ENCODE measurements at regions not wholly inside any gene's neighbourhood (a gene's known extent, or its start where the extent isn't known, plus 50 kb on each side); places are given as distances from the start of the nearest gene placed in this dataset.

DNA sequence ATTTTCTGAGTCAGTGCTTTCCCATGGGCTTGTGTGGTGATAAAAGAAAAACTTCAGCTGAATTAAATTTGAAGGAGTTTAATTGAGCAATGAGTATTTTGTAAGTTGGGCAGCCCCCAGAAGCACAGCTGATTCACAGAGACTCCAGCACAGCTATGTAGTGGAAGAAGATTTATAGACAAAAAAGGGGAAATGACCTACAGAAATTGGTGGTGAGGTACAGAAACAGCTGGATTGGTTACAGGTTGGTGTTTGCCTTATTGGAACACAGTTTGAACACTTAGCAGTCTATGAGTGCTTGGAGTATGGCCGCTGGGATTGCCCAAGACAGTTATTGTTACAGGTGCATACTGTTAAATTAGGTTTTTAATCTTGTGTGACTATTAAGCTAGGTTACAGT, 96.9 kb upstream of the PTPRK start:
- H3K4me3 Mint-ChIP-seq, result no peak overlapping the region
- H3K36me3 Mint-ChIP-seq, result peaks cover 0 to 3% (median 0%) of the 10 kb centered on the region in 3 donors
- no peaks in the 10 kb centered on the region for H3K9me3 ChIP-seq (ENCODE audit: low read length)
- ChIA-PET CTCF (no interaction called here), POLR2A (interaction anchor here (0.7 kb wide), 1 partner anchor 336 kb away, joined by 5 read pairs; no protein-coding TSS in a partner anchor)
- H3K36me3 ChIP-seq (ENCODE audit: insufficient read depth, low read length), result no peaks in the 10 kb centered on the region
- no peaks in the 10 kb centered on the region for H3K27me3 ChIP-seq (ENCODE audit: insufficient read depth, low read length, poor library complexity, severe bottlenecking)
- H3K27me3 Mint-ChIP-seq, result peaks cover 3 to 24% of the 10 kb centered on the region in 2 donors
- H3K27ac Mint-ChIP-seq, result no peak overlapping the region
- DNase-seq, result no peak
- no peaks in the 10 kb centered on the region for H3K4me1 ChIP-seq (ENCODE audit: insufficient read depth, low read length)
- H3K27ac ChIP-seq (ENCODE audit: low read depth, low read length), result no peak overlapping the region
- no peaks in the 10 kb centered on the region for H3K4me1 Mint-ChIP-seq
- H3K4me3 ChIP-seq (ENCODE audit: low read length), result no peak overlapping the region
- H3K9me3 Mint-ChIP-seq, result peaks cover 6 to 15% (median 12%) of the 10 kb centered on the region in 5 donors

DNA sequence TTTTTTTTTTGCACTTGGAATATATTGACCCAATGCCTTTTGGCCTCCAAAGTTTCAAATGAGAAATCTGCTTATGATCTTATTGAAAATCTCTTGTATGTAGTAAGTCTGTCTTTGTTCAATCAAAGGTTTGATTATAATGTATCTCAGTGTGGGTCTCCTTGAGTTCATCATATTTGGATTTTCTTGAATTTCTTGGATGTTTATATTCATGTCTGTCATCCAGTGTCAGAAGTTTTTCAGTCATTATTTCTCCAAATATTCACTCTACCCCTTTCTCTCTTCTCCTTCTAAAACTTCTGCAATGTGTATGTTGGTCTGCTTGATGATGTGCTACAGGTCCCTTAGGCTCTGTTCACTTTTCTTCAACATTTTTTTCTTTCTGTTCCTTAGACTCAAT, 95.9 kb upstream of the PTPRK start:
- H3K9me3 ChIP-seq (ENCODE audit: low read length), result no peaks in the 10 kb centered on the region
- peaks cover 6 to 15% (median 12%) of the 10 kb centered on the region in 5 donors for H3K9me3 Mint-ChIP-seq
- no peaks in the 10 kb centered on the region for H3K4me1 ChIP-seq (ENCODE audit: insufficient read depth, low read length)
- CTCF ChIA-PET, result no interaction called here
- H3K4me3 ChIP-seq (ENCODE audit: low read length), result no peak overlapping the region
- peaks cover 3 to 24% of the 10 kb centered on the region in 2 donors for H3K27me3 Mint-ChIP-seq
- H3K4me3 Mint-ChIP-seq, result no peak overlapping the region
- peaks cover 0 to 3% (median 0%) of the 10 kb centered on the region in 3 donors for H3K36me3 Mint-ChIP-seq
- no peaks in the 10 kb centered on the region for H3K27me3 ChIP-seq (ENCODE audit: insufficient read depth, low read length, poor library complexity, severe bottlenecking)
- H3K27ac Mint-ChIP-seq, result no peak overlapping the region
- POLR2A ChIA-PET, result no interaction called here
- no peak for DNase-seq
- no peak overlapping the region for H3K27ac ChIP-seq (ENCODE audit: low read depth, low read length)
- no peaks in the 10 kb centered on the region for H3K36me3 ChIP-seq (ENCODE audit: insufficient read depth, low read length)
- no peaks in the 10 kb centered on the region for H3K4me1 Mint-ChIP-seq

DNA sequence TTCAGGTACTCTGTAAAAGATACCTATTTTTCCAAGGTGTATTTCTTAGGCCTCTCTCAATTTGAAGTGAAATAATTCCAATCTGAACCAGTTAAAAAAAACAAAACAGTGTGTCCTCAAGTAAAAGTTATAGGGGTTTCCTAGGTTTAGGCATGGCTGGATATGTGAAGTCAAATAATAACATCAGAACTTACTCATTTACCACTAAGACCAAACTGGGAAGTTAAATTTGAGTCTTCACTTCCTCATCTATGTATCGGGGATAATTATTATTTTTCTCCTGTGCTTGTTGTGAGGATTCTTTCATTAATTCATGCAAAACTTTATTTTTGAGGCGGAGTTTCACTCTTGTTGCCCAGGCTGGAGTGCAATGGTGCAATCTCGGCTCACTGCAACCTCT, 86.2 kb upstream of the PTPRK start:
- H3K9me3 ChIP-seq (ENCODE audit: low read length), result no peaks in the 10 kb centered on the region
- Mint-ChIP-seq H3K4me3 (no peak overlapping the region), H3K9me3 (no peaks in the 10 kb centered on the region), H3K27ac (peak overlapping the region in 1 of 8 donors; percentile 27), H3K4me1 (no peaks in the 10 kb centered on the region), H3K27me3 (peaks cover 0 to 5% of the 10 kb centered on the region in 2 donors), H3K36me3 (no peaks in the 10 kb centered on the region)
- H3K36me3 ChIP-seq (ENCODE audit: insufficient read depth, low read length), result no peaks in the 10 kb centered on the region
- no peaks in the 10 kb centered on the region for H3K27me3 ChIP-seq (ENCODE audit: insufficient read depth, low read length, poor library complexity, severe bottlenecking)
- DNase-seq, result no peak
- no peak overlapping the region for H3K27ac ChIP-seq (ENCODE audit: low read depth, low read length)
- no peak overlapping the region for H3K4me3 ChIP-seq (ENCODE audit: low read length)
- ChIA-PET CTCF (no interaction called here), POLR2A (no interaction called here)
- H3K4me1 ChIP-seq (ENCODE audit: insufficient read depth, low read length), result no peaks in the 10 kb centered on the region

DNA sequence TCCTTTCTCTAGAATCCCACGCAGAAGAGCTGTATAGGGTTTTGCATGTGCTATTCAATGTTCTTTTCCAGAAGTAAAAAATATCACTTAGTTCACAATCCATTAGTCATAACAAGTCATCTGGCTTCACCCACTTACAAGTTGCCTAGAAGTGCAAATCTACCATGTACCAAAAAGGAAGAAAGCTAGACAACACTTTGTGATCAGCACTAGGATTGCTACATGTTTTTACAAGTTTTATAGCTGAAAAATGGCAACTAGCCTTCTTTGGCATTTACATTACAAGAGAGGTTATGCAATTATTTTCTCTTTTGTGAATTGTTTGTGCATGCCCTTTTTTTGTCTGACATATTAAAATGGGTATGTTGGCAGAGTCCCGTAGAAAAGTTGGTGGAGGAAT, 85.6 kb upstream of the PTPRK start:
- no peaks in the 10 kb centered on the region for H3K27me3 ChIP-seq (ENCODE audit: insufficient read depth, low read length, poor library complexity, severe bottlenecking)
- no peak overlapping the region for H3K4me3 ChIP-seq (ENCODE audit: low read length)
- H3K36me3 Mint-ChIP-seq, result no peaks in the 10 kb centered on the region
- no peaks in the 10 kb centered on the region for H3K4me1 ChIP-seq (ENCODE audit: insufficient read depth, low read length)
- no peak for DNase-seq
- no peak overlapping the region for H3K27ac Mint-ChIP-seq
- CTCF ChIA-PET, result no interaction called here
- no peak overlapping the region for H3K4me3 Mint-ChIP-seq
- no peaks in the 10 kb centered on the region for H3K9me3 ChIP-seq (ENCODE audit: low read length)
- H3K4me1 Mint-ChIP-seq, result no peaks in the 10 kb centered on the region
- POLR2A ChIA-PET, result no interaction called here
- H3K27me3 Mint-ChIP-seq, result peaks cover 0 to 6% of the 10 kb centered on the region in 2 donors
- no peak overlapping the region for H3K27ac ChIP-seq (ENCODE audit: low read depth, low read length)
- no peaks in the 10 kb centered on the region for H3K36me3 ChIP-seq (ENCODE audit: insufficient read depth, low read length)
- no peaks in the 10 kb centered on the region for H3K9me3 Mint-ChIP-seq

DNA sequence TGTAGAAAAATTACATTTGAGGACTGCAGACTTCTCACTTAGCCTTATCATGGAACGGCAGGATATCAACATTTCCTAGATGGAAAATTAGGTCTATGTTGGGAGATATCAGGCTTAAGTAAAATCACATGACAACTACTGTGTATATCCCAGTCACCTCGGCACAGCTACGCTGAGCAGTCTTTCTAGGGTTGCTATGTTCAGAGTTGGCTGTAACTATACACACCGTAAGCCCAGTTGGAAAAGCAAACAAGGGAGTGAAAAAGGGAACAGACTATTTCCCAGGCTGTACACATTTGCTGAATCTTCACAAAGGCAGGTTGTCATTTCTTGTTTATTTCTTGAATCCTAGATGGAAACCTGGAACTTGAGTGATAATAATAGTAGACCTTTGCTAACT, 80.7 kb upstream of the PTPRK start:
- ChIA-PET CTCF (no interaction called here), POLR2A (no interaction called here)
- Histone ChIP-seq H3K27me3 (ENCODE audit: insufficient read depth, low read length, poor library complexity, severe bottlenecking) (no peaks in the 10 kb centered on the region), H3K4me1 (ENCODE audit: insufficient read depth, low read length) (no peaks in the 10 kb centered on the region), H3K36me3 (ENCODE audit: insufficient read depth, low read length) (no peaks in the 10 kb centered on the region), H3K4me3 (ENCODE audit: low read length) (no peak overlapping the region), H3K27ac (ENCODE audit: low read depth, low read length) (no peak overlapping the region), H3K9me3 (ENCODE audit: low read length) (no peaks in the 10 kb centered on the region)
- H3K9me3 Mint-ChIP-seq, result no peaks in the 10 kb centered on the region
- peaks cover 0 to 2% of the 10 kb centered on the region in 2 donors for H3K27me3 Mint-ChIP-seq
- no peak overlapping the region for H3K4me3 Mint-ChIP-seq
- H3K27ac Mint-ChIP-seq, result no peak overlapping the region
- H3K36me3 Mint-ChIP-seq, result no peaks in the 10 kb centered on the region
- H3K4me1 Mint-ChIP-seq, result no peaks in the 10 kb centered on the region
- no peak for DNase-seq

DNA sequence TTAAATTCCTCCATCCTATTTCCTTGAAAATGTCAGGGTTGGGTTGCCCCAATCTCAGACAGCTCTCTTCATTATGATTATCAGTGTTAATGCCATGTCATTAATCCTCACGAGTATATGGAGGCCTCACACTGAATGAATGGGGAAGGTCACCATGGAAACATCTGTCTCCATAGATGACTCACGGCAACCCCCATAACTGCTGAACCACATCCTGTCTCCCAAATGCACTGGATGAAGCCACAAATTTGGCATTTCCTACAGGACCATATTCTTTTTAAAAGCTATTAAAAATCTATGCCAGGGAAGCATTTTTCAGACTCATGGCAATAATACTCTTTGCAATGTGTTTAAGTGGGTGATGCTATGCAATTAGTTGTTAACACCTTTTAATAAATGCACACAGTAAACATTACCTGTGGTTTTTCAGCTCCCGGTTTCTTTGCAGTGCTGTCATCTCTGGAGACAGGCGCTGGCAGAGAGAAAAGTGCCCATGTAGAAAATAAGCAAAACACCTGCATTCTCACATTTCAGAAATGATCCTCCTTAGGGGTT, 80.1 kb upstream of the PTPRK start:
- Histone ChIP-seq H3K27me3 (ENCODE audit: insufficient read depth, low read length, poor library complexity, severe bottlenecking) (no peaks in the 10 kb centered on the region), H3K36me3 (ENCODE audit: insufficient read depth, low read length) (no peaks in the 10 kb centered on the region), H3K4me1 (ENCODE audit: insufficient read depth, low read length) (no peaks in the 10 kb centered on the region), H3K27ac (ENCODE audit: low read depth, low read length) (no peak overlapping the region), H3K4me3 (ENCODE audit: low read length) (no peak overlapping the region), H3K9me3 (ENCODE audit: low read length) (no peaks in the 10 kb centered on the region)
- Mint-ChIP-seq H3K4me3 (no peak overlapping the region), H3K36me3 (no peaks in the 10 kb centered on the region), H3K27me3 (peaks cover 0 to 2% of the 10 kb centered on the region in 2 donors), H3K4me1 (no peaks in the 10 kb centered on the region), H3K27ac (no peak overlapping the region), H3K9me3 (no peaks in the 10 kb centered on the region)
- POLR2A ChIA-PET, result no interaction called here
- CTCF ChIA-PET, result no interaction called here
- DNase-seq, result no peak

DNA sequence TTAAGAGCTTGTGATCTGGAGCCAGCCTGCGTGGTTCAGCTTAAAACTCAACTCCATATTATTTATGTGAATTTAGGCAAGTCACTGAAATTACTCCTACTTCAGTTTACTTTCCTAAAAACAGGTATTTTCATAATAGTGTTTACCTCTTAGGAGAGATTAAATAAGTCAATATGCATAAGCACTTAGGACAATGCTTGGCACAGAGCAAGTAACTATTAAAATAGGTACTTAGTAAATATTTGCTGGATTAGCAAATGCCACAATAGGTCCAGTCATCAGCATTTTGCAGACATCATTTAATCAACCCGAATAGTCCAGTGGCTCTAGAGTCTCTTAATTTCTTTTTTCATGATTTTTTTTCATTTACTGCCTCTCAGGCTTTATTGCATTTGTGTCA, 78.6 kb upstream of the PTPRK start:
- no peaks in the 10 kb centered on the region for H3K4me1 Mint-ChIP-seq
- peaks cover 0 to 2% of the 10 kb centered on the region in 2 donors for H3K27me3 Mint-ChIP-seq
- H3K9me3 Mint-ChIP-seq, result no peaks in the 10 kb centered on the region

DNA sequence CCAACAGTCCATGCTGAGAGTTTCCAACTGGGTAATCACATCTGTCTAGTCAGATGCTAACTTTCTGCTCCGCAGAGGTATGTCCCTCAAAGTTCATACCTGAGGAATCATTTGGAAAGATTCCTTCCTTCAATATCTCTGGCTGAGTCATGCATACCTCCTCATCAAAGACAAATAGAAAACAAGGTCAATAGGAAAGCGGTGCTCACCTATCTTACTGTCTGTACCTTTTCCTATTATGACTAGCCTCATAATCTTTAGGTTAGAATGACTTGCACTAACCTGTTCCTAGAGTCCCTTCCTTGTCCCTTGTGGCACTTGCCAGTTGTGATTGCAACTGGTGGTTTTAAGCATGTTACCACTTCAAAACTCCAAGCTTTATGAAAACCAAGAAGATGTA, 78.2 kb upstream of the PTPRK start:
- Histone ChIP-seq H3K36me3 (ENCODE audit: insufficient read depth, low read length) (no peaks in the 10 kb centered on the region), H3K4me1 (ENCODE audit: insufficient read depth, low read length) (no peaks in the 10 kb centered on the region), H3K27ac (ENCODE audit: low read depth, low read length) (no peak overlapping the region), H3K27me3 (ENCODE audit: insufficient read depth, low read length, poor library complexity, severe bottlenecking) (no peaks in the 10 kb centered on the region), H3K9me3 (ENCODE audit: low read length) (no peaks in the 10 kb centered on the region), H3K4me3 (ENCODE audit: low read length) (no peak overlapping the region)
- ChIA-PET POLR2A (no interaction called here), CTCF (no interaction called here)
- Mint-ChIP-seq H3K36me3 (no peaks in the 10 kb centered on the region), H3K4me3 (no peak overlapping the region), H3K27ac (peak overlapping the region in 1 of 8 donors; percentile 16), H3K27me3 (peaks cover 0 to 2% of the 10 kb centered on the region in 2 donors), H3K9me3 (no peaks in the 10 kb centered on the region), H3K4me1 (no peaks in the 10 kb centered on the region)
- no peak for DNase-seq

More for the DNA sequence above, 78.6 kb upstream of the PTPRK start:
- Histone ChIP-seq H3K27ac (ENCODE audit: low read depth, low read length) (no peak overlapping the region), H3K4me3 (ENCODE audit: low read length) (no peak overlapping the region), H3K4me1 (ENCODE audit: insufficient read depth, low read length) (no peaks in the 10 kb centered on the region), H3K27me3 (ENCODE audit: insufficient read depth, low read length, poor library complexity, severe bottlenecking) (no peaks in the 10 kb centered on the region), H3K36me3 (ENCODE audit: insufficient read depth, low read length) (no peaks in the 10 kb centered on the region), H3K9me3 (ENCODE audit: low read length) (no peaks in the 10 kb centered on the region)
- DNase-seq, result no peak
- no peak overlapping the region for H3K27ac Mint-ChIP-seq
- ChIA-PET CTCF (no interaction called here), POLR2A (no interaction called here)
- H3K4me3 Mint-ChIP-seq, result no peak overlapping the region
- no peaks in the 10 kb centered on the region for H3K36me3 Mint-ChIP-seq

DNA sequence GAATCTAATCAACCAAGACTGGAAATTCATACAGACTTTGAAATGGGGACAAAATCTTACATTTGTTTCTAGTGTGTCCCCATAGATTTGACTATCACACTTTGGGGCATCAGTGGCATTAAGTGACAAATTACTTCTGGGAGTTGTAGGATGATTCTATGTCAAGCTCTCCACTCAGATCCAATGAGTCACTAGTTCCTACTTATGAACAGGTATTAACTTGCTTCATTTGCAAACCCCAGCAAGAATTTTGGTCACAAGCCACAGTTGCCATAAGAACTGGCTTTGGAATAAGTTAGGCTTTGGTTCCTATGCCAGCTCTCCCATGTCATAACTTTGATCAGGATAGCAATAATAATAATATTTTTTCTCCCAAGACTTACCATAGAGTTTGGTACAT, 77.6 kb upstream of the PTPRK start:
- Mint-ChIP-seq H3K9me3 (no peaks in the 10 kb centered on the region), H3K27ac (no peak overlapping the region), H3K36me3 (no peaks in the 10 kb centered on the region), H3K4me3 (no peak overlapping the region), H3K4me1 (no peaks in the 10 kb centered on the region), H3K27me3 (peaks cover 0 to 2% of the 10 kb centered on the region in 2 donors)
- Histone ChIP-seq H3K9me3 (ENCODE audit: low read length) (no peaks in the 10 kb centered on the region), H3K27me3 (ENCODE audit: insufficient read depth, low read length, poor library complexity, severe bottlenecking) (no peaks in the 10 kb centered on the region), H3K4me3 (ENCODE audit: low read length) (no peak overlapping the region), H3K36me3 (ENCODE audit: insufficient read depth, low read length) (no peaks in the 10 kb centered on the region), H3K4me1 (ENCODE audit: insufficient read depth, low read length) (no peaks in the 10 kb centered on the region), H3K27ac (ENCODE audit: low read depth, low read length) (no peak overlapping the region)
- ChIA-PET POLR2A (no interaction called here), CTCF (no interaction called here)
- no peak for DNase-seq
